Subcutaneous abdominal adipose tissue (tissue), 5 donors: ENCODE measurements at regions not wholly inside any gene's neighbourhood (a gene's known extent, or its start where the extent isn't known, plus 50 kb on each side); places are given as distances from the start of the nearest gene placed in this dataset.

Source experiments
- H3K27ac ChIP-seq: one replicate; pipeline ENCODE4 v1.7.0; 2013; ENCODE audit warnings: low read depth, mild to moderate bottlenecking, inconsistent platforms, low read length, moderate library complexity
- H3K27me3 ChIP-seq, 5 donors: one replicate each; pipeline ENCODE4 v1.7.0; 2013; ENCODE audit warnings: low read length in 5 of 5, inconsistent platforms in 1 of 5; ENCODE audit not compliant: control insufficient read depth in 5 of 5, insufficient read depth in 4 of 5
- H3K36me3 ChIP-seq, 5 donors: one replicate each; pipeline ENCODE4 v1.7.0; 2013; ENCODE audit warnings: low read length in 5 of 5; ENCODE audit not compliant: control insufficient read depth in 5 of 5, insufficient read depth in 5 of 5
- H3K4me1 ChIP-seq, 5 donors: one replicate each; pipeline ENCODE4 v1.7.0; 2013; ENCODE audit warnings: low read length in 5 of 5, mild to moderate bottlenecking in 3 of 5, moderate library complexity in 1 of 5; ENCODE audit not compliant: control insufficient read depth in 5 of 5, insufficient read depth in 5 of 5
- H3K4me3 ChIP-seq, 5 donors: one replicate each; pipeline ENCODE4 v1.7.0; 2013; ENCODE audit warnings: low read length in 5 of 5, low read depth in 1 of 5
- H3K9ac ChIP-seq, 5 donors: one replicate each; pipeline ENCODE4 v1.7.0; 2013; ENCODE audit warnings: low read length in 5 of 5, mild to moderate bottlenecking in 4 of 5, moderate library complexity in 3 of 5
- H3K9me3 ChIP-seq, 5 donors: one replicate each; pipeline ENCODE4 v1.7.0; 2013; ENCODE audit warnings: low read length in 5 of 5; ENCODE audit not compliant: control insufficient read depth in 5 of 5
- donor health status: healthy.
- donor health status: healthy.
- donor health status: healthy.
- donor health status: healthy.
- donor health status: healthy.

DNA sequence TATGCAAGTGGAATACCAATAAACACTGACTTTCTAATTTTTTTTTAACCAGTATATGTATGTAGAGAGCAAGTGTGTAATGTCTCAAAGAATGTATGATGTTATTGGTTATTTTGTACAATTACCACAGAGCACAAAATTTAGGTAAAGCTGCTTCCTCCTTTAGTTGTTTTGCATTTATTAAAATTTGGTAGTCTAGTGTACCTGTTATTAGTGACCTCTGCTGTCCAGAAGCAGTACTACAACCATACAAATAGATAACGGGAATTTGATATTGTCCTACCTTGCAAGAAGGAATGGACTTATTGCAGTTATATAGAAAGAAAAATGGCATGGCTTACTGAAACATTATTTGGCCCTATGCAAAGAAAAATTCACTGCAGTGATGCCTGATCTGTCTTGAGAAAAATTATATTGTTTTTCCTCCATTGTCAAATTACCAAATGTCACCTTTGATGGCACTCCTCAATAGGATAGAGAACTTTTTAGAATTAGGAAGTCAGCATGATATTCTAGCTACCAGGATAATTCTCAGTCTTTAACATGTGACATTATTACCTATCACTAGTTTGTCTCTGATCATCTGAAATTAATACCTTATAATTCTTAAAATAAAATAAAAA lies 153.9 kb upstream of the RMST start:
- Histone ChIP-seq H3K4me3 (no peak overlapping the region), H3K9me3 (no peaks in the 10 kb centered on the region), H3K9ac (no peak overlapping the region), H3K4me1 (peaks cover 0 to 9% (median 0%) of the 10 kb centered on the region in 5 donors), H3K36me3 (no peaks in the 10 kb centered on the region), H3K27ac (no peak overlapping the region), H3K27me3 (peaks cover 0 to 5% (median 0%) of the 10 kb centered on the region in 5 donors)

DNA sequence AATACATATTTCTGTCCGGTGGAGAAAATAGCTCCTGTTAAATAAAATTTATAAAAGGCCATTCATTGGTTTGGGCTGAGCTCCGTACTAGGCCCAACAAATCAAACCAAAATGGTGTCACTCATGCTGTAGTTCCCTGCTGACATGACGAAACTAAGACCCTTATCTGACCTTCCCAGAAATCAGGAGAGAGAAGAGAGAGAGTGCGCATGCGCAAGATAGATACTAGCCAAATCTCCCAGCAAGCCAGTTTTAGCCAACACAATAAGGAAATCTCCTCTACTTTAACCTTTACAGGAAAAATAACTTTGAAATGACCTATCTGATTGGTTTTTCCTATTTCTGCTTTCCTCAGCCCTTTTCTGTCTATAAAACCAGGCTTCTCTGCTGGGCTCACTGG lies 152.7 kb upstream of the RMST start:
- H3K27me3 ChIP-seq, result peaks cover 0 to 5% (median 0%) of the 10 kb centered on the region in 5 donors
- H3K4me3 ChIP-seq, result no peak overlapping the region
- H3K36me3 ChIP-seq, result no peaks in the 10 kb centered on the region
- peaks cover 0 to 9% (median 0%) of the 10 kb centered on the region in 5 donors for H3K4me1 ChIP-seq
- H3K27ac ChIP-seq, result no peak overlapping the region
- H3K9ac ChIP-seq, result no peak overlapping the region
- H3K9me3 ChIP-seq, result no peaks in the 10 kb centered on the region

DNA sequence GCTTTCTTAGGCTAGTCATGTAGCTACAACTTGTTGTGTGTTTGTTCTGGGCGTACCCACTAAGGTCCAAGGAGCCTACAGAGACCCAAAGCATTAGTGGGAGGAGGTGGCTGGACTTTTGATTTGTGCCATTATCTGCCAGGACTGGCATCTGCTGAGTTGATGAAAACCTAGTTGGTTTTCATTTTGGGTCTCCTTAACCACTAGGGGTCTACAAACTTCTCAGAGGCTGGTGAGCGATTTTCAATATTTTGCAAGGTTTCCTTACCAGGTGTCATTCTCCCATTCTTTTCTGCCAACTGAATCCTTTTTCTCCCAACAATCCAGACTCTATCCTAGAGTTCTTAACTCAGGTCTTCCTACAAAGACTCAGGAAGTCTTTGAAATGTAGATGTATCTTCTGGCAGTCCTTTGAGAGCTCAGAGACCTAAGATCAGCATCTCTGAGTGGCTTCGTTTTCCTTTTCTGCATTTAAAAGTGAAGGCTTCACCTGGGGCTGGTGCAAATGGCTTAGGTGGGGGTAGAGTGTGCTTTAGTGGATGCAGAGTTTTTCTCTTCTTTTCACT lies 150.0 kb upstream of the RMST start:
- H3K27ac ChIP-seq, result no peak overlapping the region
- no peak overlapping the region for H3K9ac ChIP-seq
- peaks cover 0 to 5% (median 0%) of the 10 kb centered on the region in 5 donors for H3K27me3 ChIP-seq
- no peaks in the 10 kb centered on the region for H3K9me3 ChIP-seq
- H3K36me3 ChIP-seq, result no peaks in the 10 kb centered on the region
- no peaks in the 10 kb centered on the region for H3K4me1 ChIP-seq
- no peak overlapping the region for H3K4me3 ChIP-seq

- Histone ChIP-seq H3K4me1 (no peaks in the 10 kb centered on the region), H3K9me3 (no peaks in the 10 kb centered on the region), H3K9ac (no peak overlapping the region), H3K36me3 (no peaks in the 10 kb centered on the region), H3K27me3 (peaks cover 0 to 5% (median 0%) of the 10 kb centered on the region in 5 donors), H3K4me3 (no peak overlapping the region), H3K27ac (no peak overlapping the region)
These were observed 149.0 kb upstream of the RMST start for GRCh38 chr12:97313471-97314190.

DNA sequence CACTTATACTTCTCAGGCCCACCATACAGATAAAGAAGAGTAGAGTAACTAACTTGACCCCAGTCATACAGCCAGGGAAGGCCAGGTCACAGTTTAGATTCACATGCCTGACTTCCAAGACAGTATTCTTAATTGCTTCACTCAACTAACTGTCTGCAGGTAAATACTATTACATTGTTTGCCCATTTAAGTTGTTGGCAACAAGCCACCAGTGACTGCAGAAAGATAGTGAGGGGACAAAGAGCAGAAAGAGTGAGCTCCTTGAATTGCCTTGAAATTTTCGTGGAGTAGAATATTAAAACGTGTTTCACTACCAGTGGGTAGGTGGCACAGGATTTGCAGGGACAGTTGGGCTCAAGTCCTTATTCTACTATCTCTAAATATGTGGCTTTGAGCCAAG lies 146.3 kb upstream of the RMST start:
- no peaks in the 10 kb centered on the region for H3K36me3 ChIP-seq
- H3K4me1 ChIP-seq, result no peaks in the 10 kb centered on the region
- no peak overlapping the region for H3K4me3 ChIP-seq
- no peak overlapping the region for H3K9ac ChIP-seq
- H3K27ac ChIP-seq, result no peak overlapping the region
- no peaks in the 10 kb centered on the region for H3K9me3 ChIP-seq
- peaks cover 0 to 5% (median 0%) of the 10 kb centered on the region in 5 donors for H3K27me3 ChIP-seq

DNA sequence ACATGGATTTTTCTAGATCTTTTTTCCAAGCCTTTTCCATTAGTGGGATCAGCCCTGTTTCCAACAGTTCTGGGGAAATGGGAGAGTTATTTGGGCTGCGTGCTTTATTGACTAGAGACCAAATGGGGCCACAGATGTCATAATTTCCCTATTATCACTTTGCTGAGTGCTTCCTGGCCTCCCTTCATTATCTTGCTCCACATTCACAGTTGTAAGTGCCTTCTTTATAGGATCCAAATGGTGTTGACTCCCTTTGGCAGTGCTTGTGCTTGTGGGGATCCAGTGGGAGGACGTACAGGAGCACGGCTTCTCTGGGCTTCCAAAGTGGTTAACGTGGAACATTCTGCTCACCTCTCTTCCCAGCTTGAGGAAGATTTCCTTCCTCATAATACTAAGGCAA lies 141.0 kb upstream of the RMST start:
- Histone ChIP-seq H3K4me3 (no peak overlapping the region), H3K27ac (no peak overlapping the region), H3K9ac (no peak overlapping the region), H3K27me3 (peaks cover 0 to 8% (median 3%) of the 10 kb centered on the region in 5 donors), H3K4me1 (no peaks in the 10 kb centered on the region), H3K9me3 (no peaks in the 10 kb centered on the region), H3K36me3 (no peaks in the 10 kb centered on the region)

- no peak overlapping the region for H3K27ac ChIP-seq
- no peaks in the 10 kb centered on the region for H3K9me3 ChIP-seq
- no peak overlapping the region for H3K4me3 ChIP-seq
- no peaks in the 10 kb centered on the region for H3K4me1 ChIP-seq
- H3K36me3 ChIP-seq, result no peaks in the 10 kb centered on the region
- no peak overlapping the region for H3K9ac ChIP-seq
- H3K27me3 ChIP-seq, result peaks cover 0 to 8% (median 3%) of the 10 kb centered on the region in 5 donors
These were observed 140.2 kb upstream of the RMST start for GRCh38 chr12:97322388-97322787.

- H3K36me3 ChIP-seq, result no peaks in the 10 kb centered on the region
- H3K4me1 ChIP-seq, result no peaks in the 10 kb centered on the region
These were observed 139.4 kb upstream of the RMST start for GRCh38 chr12:97323154-97323553.

DNA sequence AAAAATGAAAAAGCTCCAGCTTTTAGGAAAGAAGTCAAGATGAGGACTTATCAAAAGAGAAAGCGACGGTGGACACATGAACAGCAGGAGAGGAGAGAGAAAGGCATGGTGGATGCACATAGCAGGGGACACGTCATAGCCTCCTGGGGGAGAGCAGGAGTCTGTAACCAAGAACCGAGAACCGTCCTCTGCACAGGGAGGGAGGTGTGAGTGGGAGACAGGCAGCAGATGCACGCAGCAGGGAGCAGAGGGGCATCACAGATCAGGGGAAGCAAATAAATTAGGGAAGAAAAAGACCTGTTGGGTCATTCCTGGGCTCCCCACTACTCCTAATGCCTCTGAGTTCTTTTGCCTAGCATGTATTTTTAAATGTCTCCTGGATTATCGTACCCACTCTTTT lies 138.1 kb upstream of the RMST start:
- Histone ChIP-seq H3K27ac (no peak overlapping the region), H3K4me3 (no peak overlapping the region), H3K9ac (no peak overlapping the region), H3K4me1 (no peaks in the 10 kb centered on the region), H3K27me3 (peaks cover 0 to 8% (median 3%) of the 10 kb centered on the region in 5 donors), H3K36me3 (no peaks in the 10 kb centered on the region), H3K9me3 (no peaks in the 10 kb centered on the region)

More at GRCh38 chr12:97323154-97323553, 139.4 kb upstream of the RMST start:
- H3K27ac ChIP-seq, result no peak overlapping the region
- H3K9me3 ChIP-seq, result no peaks in the 10 kb centered on the region
- H3K4me3 ChIP-seq, result no peak overlapping the region
- peaks cover 0 to 8% (median 3%) of the 10 kb centered on the region in 5 donors for H3K27me3 ChIP-seq
- no peak overlapping the region for H3K9ac ChIP-seq

GRCh38 chr12:97335115-97335514 lies 127.5 kb upstream of the RMST start:
- Histone ChIP-seq H3K4me1 (no peaks in the 10 kb centered on the region), H3K36me3 (no peaks in the 10 kb centered on the region), H3K9ac (no peak overlapping the region), H3K4me3 (no peak overlapping the region), H3K9me3 (no peaks in the 10 kb centered on the region), H3K27me3 (no peaks in the 10 kb centered on the region), H3K27ac (no peak overlapping the region)
